Esophagus muscularis mucosa (tissue), 4 donors: ENCODE measurements at regions not wholly inside any gene's neighbourhood (a gene's known extent, or its start where the extent isn't known, plus 50 kb on each side); places are given as distances from the start of the nearest gene placed in this dataset.

Source experiments
- CTCF ChIP-seq, 3 experiments: fragments of 200-600 bp in 2 of 3; fragments of 450-650 bp in 1 of 3; sonication (generic) in 2 of 3; IDR thresholded peaks; one replicate each; pipeline ENCODE4 v1.5.1; 2017 to 2019; ENCODE audit warnings: antibody characterized with exemption in 3 of 3, mild to moderate bottlenecking in 2 of 3, moderate library complexity in 1 of 3
- EP300 ChIP-seq: sonication (generic); formaldehyde crosslinking; IDR thresholded peaks from one replicate; pipeline ENCODE4 v1.6.1; 2017; ENCODE audit warnings: antibody characterized with exemption
- POLR2A ChIP-seq: fragments of 450-650 bp; IDR thresholded peaks from one replicate; pipeline ENCODE4 v1.6.1; 2017; ENCODE audit warnings: antibody characterized with exemption, moderate library complexity, mild to moderate bottlenecking, low read depth
- POLR2AphosphoS5 ChIP-seq, 2 donors: sonication (generic); formaldehyde crosslinking; IDR thresholded peaks; one replicate each; pipeline ENCODE4 v1.6.1; 2017; ENCODE audit warnings: antibody characterized with exemption in 2 of 2

- TF ChIP-seq CTCF (IDR thresholded peaks at IDR 0.05) (no peak), POLR2A (no peak), POLR2AphosphoS5 (IDR thresholded peaks at IDR 0.05) (no peak), EP300 (no peak)
These were observed 106.7 kb upstream of the MIS18BP1 start for GRCh38 chr14:45359746-45360145.
